ENCODE measurements at regions not wholly inside any gene's neighbourhood (a gene's known extent, or its start where the extent isn't known, plus 50 kb on each side); places are given as distances from the start of the nearest gene placed in this dataset.

GRCh38 chr2:147589127-147589526 is 255.7 kb upstream of the ACVR2A start:
- ATAC-seq (no peak), DNase-seq (no peak)
- Histone ChIP-seq H3K27ac (no peak overlapping the region), H3K4me1 (no peaks in the 10 kb centered on the region), H3K9me3 (no peaks in the 10 kb centered on the region), H3K4me3 (no peak overlapping the region), H3K36me3 (no peaks in the 10 kb centered on the region), H3K27me3 (no peaks in the 10 kb centered on the region)
- TF ChIP-seq, protein P1, sequence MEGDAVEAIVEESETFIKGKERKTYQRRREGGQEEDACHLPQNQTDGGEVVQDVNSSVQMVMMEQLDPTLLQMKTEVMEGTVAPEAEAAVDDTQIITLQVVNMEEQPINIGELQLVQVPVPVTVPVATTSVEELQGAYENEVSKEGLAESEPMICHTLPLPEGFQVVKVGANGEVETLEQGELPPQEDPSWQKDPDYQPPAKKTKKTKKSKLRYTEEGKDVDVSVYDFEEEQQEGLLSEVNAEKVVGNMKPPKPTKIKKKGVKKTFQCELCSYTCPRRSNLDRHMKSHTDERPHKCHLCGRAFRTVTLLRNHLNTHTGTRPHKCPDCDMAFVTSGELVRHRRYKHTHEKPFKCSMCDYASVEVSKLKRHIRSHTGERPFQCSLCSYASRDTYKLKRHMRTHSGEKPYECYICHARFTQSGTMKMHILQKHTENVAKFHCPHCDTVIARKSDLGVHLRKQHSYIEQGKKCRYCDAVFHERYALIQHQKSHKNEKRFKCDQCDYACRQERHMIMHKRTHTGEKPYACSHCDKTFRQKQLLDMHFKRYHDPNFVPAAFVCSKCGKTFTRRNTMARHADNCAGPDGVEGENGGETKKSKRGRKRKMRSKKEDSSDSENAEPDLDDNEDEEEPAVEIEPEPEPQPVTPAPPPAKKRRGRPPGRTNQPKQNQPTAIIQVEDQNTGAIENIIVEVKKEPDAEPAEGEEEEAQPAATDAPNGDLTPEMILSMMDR (IDR thresholded peaks at IDR 0.05) = no peak
- intact Hi-C loops (cut with DNase I) = no loop called here

DNA sequence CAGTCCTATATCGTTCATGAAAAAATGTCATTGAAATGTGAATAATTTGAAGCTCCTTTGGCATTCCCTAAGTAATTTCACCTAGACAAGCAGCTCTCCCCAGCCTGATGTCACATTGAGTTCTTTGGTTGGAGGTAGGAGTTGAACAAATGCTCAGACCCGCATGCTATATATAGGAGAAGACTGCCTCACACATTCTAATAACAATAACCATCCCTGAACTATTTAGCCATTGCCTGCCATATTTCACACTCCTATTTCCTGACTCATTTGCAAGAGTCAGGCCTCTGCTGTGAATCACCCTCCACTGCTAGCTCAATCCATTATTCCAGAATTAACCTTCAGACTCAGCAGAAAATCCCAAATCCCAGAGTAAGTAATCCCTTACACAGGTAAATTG is 256.6 kb upstream of the ACVR2A start:
- DNase-seq (no peak), ATAC-seq (no peak)
- Histone ChIP-seq H3K27me3 (no peaks in the 10 kb centered on the region), H3K4me1 (no peaks in the 10 kb centered on the region), H3K36me3 (no peaks in the 10 kb centered on the region), H3K27ac (no peak overlapping the region), H3K9me3 (no peaks in the 10 kb centered on the region), H3K4me3 (no peak overlapping the region)
- TF ChIP-seq, protein P1 (IDR thresholded peaks at IDR 0.05) = no peak
- intact Hi-C loops (cut with DNase I) = no loop called here

DNA sequence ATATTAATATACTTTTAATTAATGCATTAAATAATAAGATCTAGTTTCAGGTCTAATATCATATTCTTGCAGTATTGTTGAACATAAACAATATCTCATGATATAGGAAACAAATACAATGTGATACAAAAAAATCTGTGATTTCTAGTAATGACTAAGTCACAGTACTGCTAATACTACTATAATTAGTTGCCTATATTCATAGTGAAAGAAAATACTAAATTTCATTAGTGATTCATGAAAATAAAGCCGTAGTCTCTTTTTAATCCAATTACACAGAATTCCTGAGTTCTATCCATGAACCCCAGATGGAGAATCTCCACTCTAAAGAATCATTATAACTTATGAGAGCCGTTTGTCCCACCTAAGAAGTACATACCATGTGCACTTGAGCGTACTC is 266.3 kb upstream of the ACVR2A start:
- H3K27me3 ChIP-seq = no peaks in the 10 kb centered on the region
- TF ChIP-seq, protein P1 (IDR thresholded peaks at IDR 0.05) = no peak
- no peaks in the 10 kb centered on the region for H3K36me3 ChIP-seq
- ATAC-seq (no peak), DNase-seq (no peak)
- no peaks in the 10 kb centered on the region for H3K9me3 ChIP-seq
- no peak overlapping the region for H3K27ac ChIP-seq
- intact Hi-C loops (cut with DNase I) = no loop called here
- H3K4me3 ChIP-seq = no peak overlapping the region
- H3K4me1 ChIP-seq = no peaks in the 10 kb centered on the region

DNA sequence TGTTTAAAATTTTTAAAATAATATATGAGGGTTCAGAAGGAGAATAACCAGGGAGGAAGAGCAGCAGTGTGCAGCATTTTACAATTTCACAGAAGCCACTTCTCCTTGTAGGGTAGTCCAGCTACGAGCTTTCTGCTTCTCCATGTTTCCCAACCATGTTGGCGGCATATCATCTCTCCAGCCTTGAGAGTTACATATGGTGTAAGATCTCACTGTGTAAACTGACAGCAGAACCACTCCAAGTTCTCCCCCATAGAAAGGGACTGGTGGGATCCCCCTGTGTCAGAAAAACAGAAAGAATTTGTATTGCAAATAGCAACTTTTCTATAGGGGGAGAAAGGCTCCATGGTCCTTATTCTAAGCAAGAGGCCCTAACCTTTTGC is 266.8 kb upstream of the ACVR2A start:
- no peak for ATAC-seq
- TF ChIP-seq, protein P1 (IDR thresholded peaks at IDR 0.05) = no peak
- H3K4me1 ChIP-seq = no peaks in the 10 kb centered on the region

DNA sequence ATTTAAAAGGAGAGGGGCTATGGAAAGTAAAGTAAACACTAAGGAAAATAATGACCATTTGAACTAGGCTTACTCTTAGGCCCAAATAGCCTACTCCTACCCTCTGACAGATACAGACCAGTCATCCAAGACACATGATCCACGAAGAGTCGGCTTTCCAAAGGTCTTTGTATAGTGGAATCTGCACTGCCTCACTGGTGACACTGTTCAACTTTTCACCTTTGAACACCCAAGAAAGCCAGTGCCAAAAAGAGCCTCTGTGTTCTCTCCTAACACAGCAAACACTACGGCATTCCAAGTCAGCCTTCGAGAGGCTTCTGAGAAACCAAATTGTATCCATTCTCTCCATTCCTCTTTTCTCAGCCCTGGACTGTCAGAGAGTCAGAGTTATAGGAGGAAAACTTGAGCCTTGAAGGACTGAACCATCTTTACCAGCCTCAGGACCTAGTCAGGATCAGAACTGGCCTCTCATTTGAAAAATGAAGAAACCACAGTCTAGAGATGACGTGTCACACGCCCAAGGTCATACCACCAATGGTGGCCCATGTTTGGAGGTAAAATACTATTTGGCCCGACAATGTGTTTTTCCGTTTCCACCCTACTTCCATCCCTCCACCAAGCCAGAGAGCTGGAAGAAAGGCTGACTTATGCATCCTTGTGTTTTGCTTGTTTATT is 267.4 kb upstream of the ACVR2A start:
- intact Hi-C loops (cut with DNase I) = no loop called here
- no peak overlapping the region for H3K27ac ChIP-seq
- H3K36me3 ChIP-seq = no peaks in the 10 kb centered on the region
- no peaks in the 10 kb centered on the region for H3K27me3 ChIP-seq
- TF ChIP-seq, protein P1 (IDR thresholded peaks at IDR 0.05) = no peak
- H3K9me3 ChIP-seq = no peaks in the 10 kb centered on the region
- H3K4me3 ChIP-seq = no peak overlapping the region
- H3K4me1 ChIP-seq = no peaks in the 10 kb centered on the region
- no peak for DNase-seq
- ATAC-seq = no peak

More for the DNA sequence above, 266.8 kb upstream of the ACVR2A start:
- Histone ChIP-seq H3K27me3 (no peaks in the 10 kb centered on the region), H3K27ac (no peak overlapping the region), H3K4me3 (no peak overlapping the region), H3K9me3 (no peaks in the 10 kb centered on the region), H3K36me3 (no peaks in the 10 kb centered on the region)
- intact Hi-C loops (cut with DNase I) = no loop called here
- no peak for DNase-seq

DNA sequence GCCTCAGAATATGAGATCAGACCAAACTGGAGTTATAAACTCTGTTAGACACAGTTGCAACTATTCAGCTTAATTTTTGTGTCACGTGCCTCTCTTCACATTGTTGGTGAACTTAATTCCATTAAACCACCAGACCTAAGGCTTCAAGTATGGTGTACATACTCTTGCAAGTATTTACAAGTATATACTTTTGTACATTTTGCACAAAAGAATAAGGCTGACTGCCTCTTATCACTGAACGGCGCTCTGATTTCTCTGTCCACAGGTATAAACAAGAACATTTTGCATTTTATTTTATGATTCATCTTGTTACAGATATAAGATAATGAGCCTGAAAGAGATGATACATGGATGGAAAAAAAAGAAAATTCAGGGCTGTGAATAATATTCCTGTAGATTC is 269.7 kb upstream of the ACVR2A start:
- no peaks in the 10 kb centered on the region for H3K4me1 ChIP-seq
- H3K27me3 ChIP-seq = no peaks in the 10 kb centered on the region
- H3K36me3 ChIP-seq = no peaks in the 10 kb centered on the region
- no peaks in the 10 kb centered on the region for H3K9me3 ChIP-seq
- DNase-seq (no peak), ATAC-seq (no peak)
- H3K27ac ChIP-seq = no peak overlapping the region
- TF ChIP-seq, protein P1 (IDR thresholded peaks at IDR 0.05) = no peak
- intact Hi-C loops (cut with DNase I) = no loop called here
- no peak overlapping the region for H3K4me3 ChIP-seq
